Uterus (tissue), 2 donors: ENCODE measurements at regions not wholly inside any gene's neighbourhood (a gene's known extent, or its start where the extent isn't known, plus 50 kb on each side); places are given as distances from the start of the nearest gene placed in this dataset.

Source experiments
- POLR2A ChIP-seq, 2 donors: fragments of 450-650 bp; IDR thresholded peaks; one replicate each; pipeline ENCODE4 v1.6.1; 2016; ENCODE audit warnings: antibody characterized with exemption in 2 of 2, mild to moderate bottlenecking in 1 of 2, moderate library complexity in 1 of 2
- TF ChIP-seq, protein P1 (sequence below), 4 experiments: fragments of 200-600 bp in 2 of 4; fragments of 450-650 bp in 2 of 4; sonication (generic) in 2 of 4; IDR thresholded peaks; one replicate each; pipeline ENCODE4 v1.5.1; 2016 to 2019; ENCODE audit warnings: antibody characterized with exemption in 4 of 4, mild to moderate bottlenecking in 2 of 4, moderate library complexity in 1 of 4

DNA sequence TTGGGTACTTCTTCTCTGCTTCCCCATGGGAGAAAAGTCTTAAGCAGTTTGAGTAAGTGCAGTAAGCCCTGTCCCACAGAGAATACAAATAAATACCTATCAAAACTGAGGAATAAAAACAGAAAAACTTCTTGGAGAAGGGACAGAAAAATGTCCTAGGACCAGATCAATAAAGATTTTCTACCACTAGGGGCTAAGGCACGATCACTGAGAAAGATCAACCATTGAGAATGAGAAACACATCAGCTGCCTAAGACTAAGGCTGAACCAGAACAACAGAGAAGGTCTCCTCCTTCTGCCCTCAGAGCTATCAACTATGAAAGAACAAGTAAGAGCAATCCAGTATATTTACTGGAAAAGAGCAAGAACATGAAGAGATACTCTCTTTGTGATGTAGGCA, 763.6 kb upstream of the LRRTM1 start:
- TF ChIP-seq, protein P1, sequence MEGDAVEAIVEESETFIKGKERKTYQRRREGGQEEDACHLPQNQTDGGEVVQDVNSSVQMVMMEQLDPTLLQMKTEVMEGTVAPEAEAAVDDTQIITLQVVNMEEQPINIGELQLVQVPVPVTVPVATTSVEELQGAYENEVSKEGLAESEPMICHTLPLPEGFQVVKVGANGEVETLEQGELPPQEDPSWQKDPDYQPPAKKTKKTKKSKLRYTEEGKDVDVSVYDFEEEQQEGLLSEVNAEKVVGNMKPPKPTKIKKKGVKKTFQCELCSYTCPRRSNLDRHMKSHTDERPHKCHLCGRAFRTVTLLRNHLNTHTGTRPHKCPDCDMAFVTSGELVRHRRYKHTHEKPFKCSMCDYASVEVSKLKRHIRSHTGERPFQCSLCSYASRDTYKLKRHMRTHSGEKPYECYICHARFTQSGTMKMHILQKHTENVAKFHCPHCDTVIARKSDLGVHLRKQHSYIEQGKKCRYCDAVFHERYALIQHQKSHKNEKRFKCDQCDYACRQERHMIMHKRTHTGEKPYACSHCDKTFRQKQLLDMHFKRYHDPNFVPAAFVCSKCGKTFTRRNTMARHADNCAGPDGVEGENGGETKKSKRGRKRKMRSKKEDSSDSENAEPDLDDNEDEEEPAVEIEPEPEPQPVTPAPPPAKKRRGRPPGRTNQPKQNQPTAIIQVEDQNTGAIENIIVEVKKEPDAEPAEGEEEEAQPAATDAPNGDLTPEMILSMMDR (IDR thresholded peaks at IDR 0.05): no peak
- TF ChIP-seq POLR2A (IDR thresholded peaks at IDR 0.05): no peak
